ENCODE measurements at regions not wholly inside any gene's neighbourhood (a gene's known extent, or its start where the extent isn't known, plus 50 kb on each side); places are given as distances from the start of the nearest gene placed in this dataset.

- DNase-seq, result no peak
Measured at GRCh38 chr11:129265125-129265788, 73.1 kb upstream of the ARHGAP32 start.

- no peak for DNase-seq
Measured at GRCh38 chr11:129264114-129264513, 72.0 kb upstream of the ARHGAP32 start.

GRCh38 chr11:129260750-129261149, 68.6 kb upstream of the ARHGAP32 start:
- DNase-seq, result no peak

GRCh38 chr11:129259931-129260348, 67.8 kb upstream of the ARHGAP32 start:
- DNase-seq, result no peak

GRCh38 chr11:129258205-129258604, 66.1 kb upstream of the ARHGAP32 start:
- DNase-seq, result no peak

GRCh38 chr11:129257512-129257911, 65.4 kb upstream of the ARHGAP32 start:
- DNase-seq, result no peak

GRCh38 chr11:129252621-129253020, 60.5 kb upstream of the ARHGAP32 start:
- DNase-seq, result no peak

- no peak for DNase-seq
Measured at GRCh38 chr11:129251067-129251466, 58.9 kb upstream of the ARHGAP32 start.

- DNase-seq, result no peak
Measured at GRCh38 chr11:129249923-129250322, 57.8 kb upstream of the ARHGAP32 start.

GRCh38 chr11:129249351-129249750, 57.2 kb upstream of the ARHGAP32 start:
- DNase-seq, result no peak

GRCh38 chr11:129248618-129249017, 56.5 kb upstream of the ARHGAP32 start:
- no peak for DNase-seq

GRCh38 chr11:129247135-129247534, 55.0 kb upstream of the ARHGAP32 start:
- no peak for DNase-seq

GRCh38 chr11:129242855-129243254, 50.7 kb upstream of the ARHGAP32 start:
- DNase-seq, result no peak

Data from NCI-H1092 (cell line).